Chondrocyte (in vitro differentiated cells): ENCODE measurements at regions not wholly inside any gene's neighbourhood (a gene's known extent, or its start where the extent isn't known, plus 50 kb on each side); places are given as distances from the start of the nearest gene placed in this dataset.

ENCODE experiments used
- DNase-seq: peaks from one replicate; pipeline ENCODE4 v3.0.0; 2021; ENCODE audit warnings: mixed read lengths, low spot score
- H3K27ac Mint-ChIP-seq: one replicate; pipeline ENCODE4 v1.8.0; 2021; ENCODE audit warnings: mild to moderate bottlenecking, moderate library complexity, mixed read lengths; ENCODE audit not compliant: unreplicated experiment
- H3K27me3 Mint-ChIP-seq: 2 replicates; pipeline ENCODE4 v1.8.0; 2021; ENCODE audit warnings: low read depth, mixed read lengths
- H3K36me3 Mint-ChIP-seq: 2 replicates; pipeline ENCODE4 v1.8.0; 2021; ENCODE audit warnings: low read depth, mixed read lengths
- H3K4me1 Mint-ChIP-seq: 2 replicates; pipeline ENCODE4 v1.8.0; 2021; ENCODE audit warnings: low read depth, mild to moderate bottlenecking, mixed read lengths
- H3K4me3 Mint-ChIP-seq: one replicate; pipeline ENCODE4 v1.8.0; 2021; ENCODE audit warnings: mild to moderate bottlenecking, moderate library complexity, mixed read lengths; ENCODE audit not compliant: unreplicated experiment
- H3K9me3 Mint-ChIP-seq: 2 replicates; pipeline ENCODE4 v1.8.0; 2021; ENCODE audit warnings: low read depth, mixed read lengths
- TF ChIP-seq, protein P1 (sequence below): fragments of 200-600 bp; sonication (generic); IDR thresholded peaks from 2 replicates; pipeline ENCODE4 v1.5.0; 2021; ENCODE audit warnings: antibody characterized with exemption, mild to moderate bottlenecking, moderate library complexity

DNA sequence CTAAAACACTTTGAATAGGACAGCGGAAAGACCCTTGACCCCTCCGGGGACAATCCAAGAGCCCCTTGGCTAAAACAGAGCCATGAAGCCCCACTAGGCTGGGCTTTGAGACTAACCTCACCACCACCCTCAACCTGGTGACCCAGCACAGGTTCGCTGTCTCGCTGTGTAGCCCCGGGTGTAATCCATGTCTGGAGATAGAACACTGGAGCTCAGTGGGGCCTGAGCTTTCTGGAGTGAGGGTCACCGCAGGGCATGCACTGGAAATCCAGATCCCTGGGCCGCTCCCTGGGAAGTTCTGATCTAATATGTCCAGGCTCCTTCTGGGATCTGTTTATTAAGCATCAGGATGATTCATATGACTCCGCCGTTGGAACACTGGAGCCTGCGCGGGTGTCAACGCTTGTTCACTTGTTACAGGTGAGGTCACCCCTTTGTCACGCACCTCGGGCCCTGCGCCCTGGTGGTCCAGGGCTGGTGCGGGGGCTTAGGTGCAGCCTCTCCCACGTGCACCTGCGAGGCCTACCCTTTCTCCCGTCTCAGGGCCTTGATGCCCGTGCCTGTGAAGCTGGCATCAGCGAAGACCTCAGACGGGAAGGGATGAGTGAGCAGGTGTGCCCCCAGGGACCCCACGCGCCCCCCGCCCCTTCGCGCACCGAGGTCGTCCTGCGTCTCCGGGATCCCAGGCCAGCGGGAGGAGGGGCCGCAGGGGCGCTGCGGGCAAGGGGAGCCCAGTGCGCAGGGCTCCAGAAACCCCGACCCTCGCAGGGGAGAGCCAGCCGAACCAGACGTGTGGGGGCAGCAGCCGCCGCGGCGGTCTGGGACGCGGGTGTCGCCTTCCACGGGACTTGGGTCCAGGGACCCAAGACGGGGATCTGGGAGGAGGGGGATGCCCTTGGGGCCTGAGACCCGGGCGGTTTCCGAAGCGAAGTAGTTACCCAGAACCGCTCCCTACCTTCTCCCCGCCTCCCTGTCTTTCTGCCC, 224.1 kb upstream of the FOXF1 start:
- H3K27me3 Mint-ChIP-seq = peaks cover 85% of the 10 kb centered on the region
- DNase-seq = no peak
- H3K36me3 Mint-ChIP-seq = no peaks in the 10 kb centered on the region
- TF ChIP-seq, protein P1, sequence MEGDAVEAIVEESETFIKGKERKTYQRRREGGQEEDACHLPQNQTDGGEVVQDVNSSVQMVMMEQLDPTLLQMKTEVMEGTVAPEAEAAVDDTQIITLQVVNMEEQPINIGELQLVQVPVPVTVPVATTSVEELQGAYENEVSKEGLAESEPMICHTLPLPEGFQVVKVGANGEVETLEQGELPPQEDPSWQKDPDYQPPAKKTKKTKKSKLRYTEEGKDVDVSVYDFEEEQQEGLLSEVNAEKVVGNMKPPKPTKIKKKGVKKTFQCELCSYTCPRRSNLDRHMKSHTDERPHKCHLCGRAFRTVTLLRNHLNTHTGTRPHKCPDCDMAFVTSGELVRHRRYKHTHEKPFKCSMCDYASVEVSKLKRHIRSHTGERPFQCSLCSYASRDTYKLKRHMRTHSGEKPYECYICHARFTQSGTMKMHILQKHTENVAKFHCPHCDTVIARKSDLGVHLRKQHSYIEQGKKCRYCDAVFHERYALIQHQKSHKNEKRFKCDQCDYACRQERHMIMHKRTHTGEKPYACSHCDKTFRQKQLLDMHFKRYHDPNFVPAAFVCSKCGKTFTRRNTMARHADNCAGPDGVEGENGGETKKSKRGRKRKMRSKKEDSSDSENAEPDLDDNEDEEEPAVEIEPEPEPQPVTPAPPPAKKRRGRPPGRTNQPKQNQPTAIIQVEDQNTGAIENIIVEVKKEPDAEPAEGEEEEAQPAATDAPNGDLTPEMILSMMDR = no peak
- no peak overlapping the region for H3K27ac Mint-ChIP-seq
- no peaks in the 10 kb centered on the region for H3K4me1 Mint-ChIP-seq
- no peaks in the 10 kb centered on the region for H3K9me3 Mint-ChIP-seq
- H3K4me3 Mint-ChIP-seq = no peak overlapping the region

DNA sequence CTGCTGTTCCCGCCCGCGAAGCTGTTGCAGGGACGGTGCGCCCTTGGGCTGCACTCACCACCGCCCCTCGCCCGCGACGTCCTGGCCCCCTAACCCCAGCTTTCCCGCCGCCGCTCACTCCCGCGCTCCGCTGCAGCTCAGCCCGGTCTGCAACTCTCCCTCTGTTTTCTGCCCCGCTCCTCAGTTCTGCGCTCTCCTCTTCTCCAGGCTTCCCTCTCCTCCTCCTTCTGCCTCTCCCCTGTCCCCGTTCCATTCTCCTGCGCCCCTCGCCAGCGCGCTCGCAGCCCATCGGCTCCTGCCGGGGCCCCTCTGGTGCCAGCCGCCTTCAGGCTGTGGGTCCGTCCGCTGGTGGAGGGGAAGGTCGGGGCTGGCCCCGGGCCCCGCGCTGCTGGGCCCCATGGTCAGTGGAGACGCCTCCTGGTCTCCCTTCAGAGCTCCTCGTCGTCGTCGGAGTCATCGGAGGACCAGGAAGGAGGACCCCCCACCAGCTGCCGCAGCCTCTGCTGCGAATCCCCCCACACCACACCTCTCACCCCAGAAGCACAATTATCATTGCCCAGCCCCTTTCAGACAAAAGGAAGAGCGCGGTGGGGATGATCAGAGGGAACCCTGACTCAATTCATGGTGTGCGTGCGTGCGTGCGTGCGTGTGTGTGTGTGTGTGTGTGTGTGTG, 223.2 kb upstream of the FOXF1 start:
- no peaks in the 10 kb centered on the region for H3K9me3 Mint-ChIP-seq
- no peak overlapping the region for H3K4me3 Mint-ChIP-seq
- H3K27ac Mint-ChIP-seq = no peak overlapping the region
- peaks cover 85% of the 10 kb centered on the region for H3K27me3 Mint-ChIP-seq
- no peak for DNase-seq
- no peaks in the 10 kb centered on the region for H3K36me3 Mint-ChIP-seq
- TF ChIP-seq, protein P1 = no peak
- H3K4me1 Mint-ChIP-seq = no peaks in the 10 kb centered on the region

DNA sequence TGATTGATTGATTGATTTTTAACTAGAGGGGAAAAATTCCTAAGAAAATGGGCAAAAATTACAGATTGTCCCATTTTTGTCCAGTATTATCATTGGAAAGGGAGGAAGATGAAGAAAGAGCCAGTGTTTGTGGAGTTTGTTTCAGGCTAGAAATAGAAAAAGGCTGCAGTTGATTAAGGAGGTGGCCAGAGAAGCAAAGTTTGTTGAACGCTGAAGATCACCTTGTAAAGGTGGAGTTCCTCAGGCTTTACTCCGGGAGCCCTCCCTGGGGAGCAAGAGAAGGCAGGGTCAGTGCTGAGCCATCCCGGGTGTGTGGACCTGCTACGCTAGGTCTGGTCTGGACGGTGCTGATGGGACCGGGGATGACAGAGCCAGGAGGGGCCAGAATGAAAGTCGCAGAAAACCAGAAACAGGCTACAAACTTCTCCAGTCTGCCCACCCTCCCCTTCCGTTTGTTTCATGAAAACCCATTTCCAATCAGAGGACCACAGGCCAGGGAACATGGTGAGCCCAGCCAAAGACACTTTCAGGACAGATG, 222.6 kb upstream of the FOXF1 start:
- no peak overlapping the region for H3K27ac Mint-ChIP-seq
- TF ChIP-seq, protein P1 = no peak
- H3K27me3 Mint-ChIP-seq = peaks cover 85% of the 10 kb centered on the region
- no peak overlapping the region for H3K4me3 Mint-ChIP-seq
- no peaks in the 10 kb centered on the region for H3K9me3 Mint-ChIP-seq
- no peaks in the 10 kb centered on the region for H3K4me1 Mint-ChIP-seq
- H3K36me3 Mint-ChIP-seq = no peaks in the 10 kb centered on the region
- DNase-seq = no peak

DNA sequence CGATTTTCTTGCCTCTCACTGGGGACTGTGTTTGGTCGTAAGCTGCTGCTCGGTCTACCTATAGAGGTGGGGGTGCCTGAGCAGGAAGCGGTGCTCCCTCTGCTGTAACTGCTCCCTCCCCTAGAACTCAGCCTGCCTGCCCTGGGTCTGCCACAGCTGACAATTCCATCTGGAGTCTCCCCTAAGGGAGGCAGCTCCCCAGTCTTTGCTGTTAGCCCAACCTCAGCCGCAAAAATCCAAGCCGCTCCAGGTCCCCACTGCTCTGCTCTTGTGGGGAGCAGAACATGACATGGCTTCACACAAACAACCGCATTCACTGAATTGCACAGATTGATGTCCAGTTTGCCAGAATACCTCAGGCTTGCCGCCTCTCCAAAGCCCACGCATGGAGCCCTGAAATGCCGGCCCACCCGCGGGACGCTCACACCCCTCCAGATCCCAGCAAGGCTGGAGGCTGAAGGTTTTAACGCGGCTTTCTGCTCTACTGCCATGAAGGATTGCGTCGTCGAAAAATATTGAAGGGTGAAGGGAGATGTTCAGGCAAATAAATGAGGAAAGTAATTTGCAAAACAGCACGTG, 221.5 kb upstream of the FOXF1 start:
- DNase-seq = no peak
- no peak overlapping the region for H3K4me3 Mint-ChIP-seq
- H3K36me3 Mint-ChIP-seq = no peaks in the 10 kb centered on the region
- H3K4me1 Mint-ChIP-seq = no peaks in the 10 kb centered on the region
- H3K27me3 Mint-ChIP-seq = peaks cover 87% of the 10 kb centered on the region
- TF ChIP-seq, protein P1 = no peak
- no peak overlapping the region for H3K27ac Mint-ChIP-seq
- no peaks in the 10 kb centered on the region for H3K9me3 Mint-ChIP-seq

DNA sequence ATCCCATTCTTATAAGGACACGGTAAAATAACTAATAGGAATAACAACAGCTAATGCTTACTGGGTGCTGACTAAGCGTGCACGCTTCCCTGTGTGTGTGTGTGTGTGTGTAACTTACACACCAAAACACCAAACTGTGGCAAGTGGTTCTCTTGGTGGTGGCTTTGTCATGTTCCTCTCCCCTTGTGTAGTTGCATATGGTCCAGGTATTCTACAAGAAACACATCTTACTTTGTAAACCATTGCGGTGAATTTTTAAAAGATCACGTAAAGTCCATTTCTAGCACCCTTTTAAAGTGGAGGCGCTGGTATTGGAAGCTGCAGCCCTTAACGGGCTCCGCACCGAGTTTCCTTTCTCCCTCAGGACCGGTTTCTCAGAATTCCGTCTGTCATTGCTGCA, 221.0 kb upstream of the FOXF1 start:
- no peaks in the 10 kb centered on the region for H3K9me3 Mint-ChIP-seq
- H3K27ac Mint-ChIP-seq = no peak overlapping the region
- TF ChIP-seq, protein P1 = no peak
- no peak overlapping the region for H3K4me3 Mint-ChIP-seq
- no peaks in the 10 kb centered on the region for H3K4me1 Mint-ChIP-seq
- H3K27me3 Mint-ChIP-seq = peaks cover 92% of the 10 kb centered on the region
- DNase-seq = no peak
- no peaks in the 10 kb centered on the region for H3K36me3 Mint-ChIP-seq
